MM.1S (cell line): ENCODE measurements at regions not wholly inside any gene's neighbourhood (a gene's known extent, or its start where the extent isn't known, plus 50 kb on each side); places are given as distances from the start of the nearest gene placed in this dataset.

Experiments used
- DNase-seq: peaks from one replicate; pipeline ENCODE4 v3.0.0-alpha.2; 2015
- H2AFZ ChIP-seq: fragments of 300-600 bp; sonication (generic); 2 replicates; pipeline ENCODE4 v1.6.0; 2016; ENCODE audit warnings: antibody characterized with exemption, low read length
- H3F3A ChIP-seq: fragments of 300-600 bp; sonication (generic); 2 replicates; pipeline ENCODE4 v1.6.1; 2016; ENCODE audit warnings: mild to moderate bottlenecking, antibody characterized with exemption, low read length, moderate library complexity, mixed read lengths; ENCODE audit not compliant: insufficient read depth
- H3K27ac ChIP-seq: fragments of 300-600 bp; sonication (generic); 2 replicates; pipeline ENCODE4 v1.5.1; 2016; ENCODE audit warnings: mild to moderate bottlenecking, low read length
- H3K27me3 ChIP-seq: fragments of 300-600 bp; sonication (generic); replicated peaks from 2 replicates; pipeline ENCODE4 v1.6.0; 2016; ENCODE audit warnings: low read length; ENCODE audit not compliant: insufficient read depth
- H3K36me3 ChIP-seq: fragments of 300-600 bp; sonication (generic); replicated peaks from 2 replicates; pipeline ENCODE4 v1.6.1; 2016; ENCODE audit warnings: mild to moderate bottlenecking, low read length, mixed read lengths; ENCODE audit not compliant: insufficient read depth
- H3K4me1 ChIP-seq: fragments of 300-600 bp; sonication (generic); 2 replicates; pipeline ENCODE4 v1.6.1; 2016; ENCODE audit warnings: low read length, mixed read lengths
- H3K4me2 ChIP-seq: fragments of 300-600 bp; sonication (generic); 2 replicates; pipeline ENCODE4 v1.6.0; 2016; ENCODE audit warnings: low read depth, low read length
- H3K4me3 ChIP-seq: fragments of 300-600 bp; sonication (generic); 2 replicates; pipeline ENCODE4 v1.5.1; 2016; ENCODE audit warnings: low read length, mixed read lengths
- H3K79me2 ChIP-seq: fragments of 300-600 bp; sonication (generic); 2 replicates; pipeline ENCODE4 v1.6.1; 2016; ENCODE audit warnings: mixed run types, low read length, mixed read lengths
- H3K9ac ChIP-seq: fragments of 300-600 bp; sonication (generic); 2 replicates; pipeline ENCODE4 v1.6.1; 2016; ENCODE audit warnings: low read length, mixed read lengths
- H3K9me2 ChIP-seq: fragments of 300-600 bp; sonication (generic); replicated peaks from 2 replicates; pipeline ENCODE4 v1.6.1; 2016; ENCODE audit warnings: mild to moderate bottlenecking, low read length, mixed read lengths; ENCODE audit not compliant: insufficient read depth
- H3K9me3 ChIP-seq: fragments of 300-600 bp; sonication (generic); replicated peaks from 2 replicates; pipeline ENCODE4 v1.6.1; 2016; ENCODE audit warnings: mild to moderate bottlenecking, low read length, mixed read lengths; ENCODE audit not compliant: insufficient read depth
- H4K20me1 ChIP-seq: fragments of 300-600 bp; sonication (generic); 2 replicates; pipeline ENCODE4 v1.6.1; 2016; ENCODE audit warnings: mild to moderate bottlenecking, low read length, moderate library complexity, mixed read lengths; ENCODE audit not compliant: insufficient read depth
- CTCF ChIP-seq: fragments of 300-600 bp; sonication (generic); IDR thresholded peaks from 2 replicates; pipeline ENCODE4 v1.5.1; 2016; ENCODE audit warnings: antibody characterized with exemption, low read length, mixed read lengths
- EZH2 ChIP-seq: fragments of 300-600 bp; sonication (generic); optimal IDR thresholded peaks from 2 replicates; pipeline ENCODE3; 2017; ENCODE audit warnings: low read depth, mild to moderate bottlenecking, antibody characterized with exemption, low read length, mixed read lengths
- EZH2phosphoT487 ChIP-seq: fragments of 300-600 bp; sonication (generic); IDR thresholded peaks from 2 replicates; pipeline ENCODE4 v1.6.1; 2018; ENCODE audit warnings: antibody characterized with exemption, low read length

DNA sequence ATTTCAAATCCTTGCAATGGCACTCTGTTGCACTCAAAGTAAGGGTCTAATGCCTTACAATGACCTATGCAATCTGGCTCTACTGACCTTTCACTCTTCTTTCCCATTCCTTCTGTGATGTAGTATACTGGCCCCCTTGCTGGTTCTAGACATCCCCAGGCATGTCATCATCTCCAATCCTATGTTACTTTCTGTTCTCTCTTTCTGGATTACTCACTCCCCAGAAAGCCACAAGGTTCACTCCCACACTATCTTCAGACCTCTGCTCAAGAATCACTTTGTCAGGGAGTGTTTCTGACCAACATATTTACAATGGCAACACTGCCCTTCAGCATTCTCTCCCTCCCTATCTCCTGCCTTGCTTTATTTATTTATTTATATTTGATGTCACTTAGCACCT is 802.2 kb upstream of the WWC1 start:
- H3K36me3 ChIP-seq, result no peaks in the 10 kb centered on the region
- H3K27ac ChIP-seq, result no peak overlapping the region
- no peaks in the 10 kb centered on the region for H3K27me3 ChIP-seq
- H3K9me3 ChIP-seq, result no peaks in the 10 kb centered on the region
- no peaks in the 10 kb centered on the region for H3F3A ChIP-seq
- H4K20me1 ChIP-seq, result no peaks in the 10 kb centered on the region
- no peaks in the 10 kb centered on the region for H3K4me1 ChIP-seq
- no peaks in the 10 kb centered on the region for H3K79me2 ChIP-seq
- no peak overlapping the region for H2AFZ ChIP-seq
- no peak overlapping the region for H3K4me3 ChIP-seq
- no peak overlapping the region for H3K9ac ChIP-seq
- H3K4me2 ChIP-seq, result no peak overlapping the region
- H3K9me2 ChIP-seq, result no peaks in the 10 kb centered on the region
- no peak for DNase-seq
- no peak for TF ChIP-seq EZH2phosphoT487
- TF ChIP-seq EZH2, result no peak
- no peak for TF ChIP-seq CTCF

- no peak overlapping the region for H2AFZ ChIP-seq
- no peaks in the 10 kb centered on the region for H3K79me2 ChIP-seq
- H3K4me2 ChIP-seq, result no peak overlapping the region
- H3K27me3 ChIP-seq, result no peaks in the 10 kb centered on the region
- H3K4me3 ChIP-seq, result no peak overlapping the region
- no peaks in the 10 kb centered on the region for H4K20me1 ChIP-seq
- TF ChIP-seq EZH2phosphoT487 (no peak), CTCF (no peak), EZH2 (no peak)
- no peak for DNase-seq
- H3F3A ChIP-seq, result no peaks in the 10 kb centered on the region
- H3K9me3 ChIP-seq, result no peaks in the 10 kb centered on the region
- H3K9ac ChIP-seq, result no peak overlapping the region
- no peaks in the 10 kb centered on the region for H3K36me3 ChIP-seq
- no peaks in the 10 kb centered on the region for H3K9me2 ChIP-seq
- no peaks in the 10 kb centered on the region for H3K4me1 ChIP-seq
- H3K27ac ChIP-seq, result no peak overlapping the region
Measured at GRCh38 chr5:167503926-167504720, 787.3 kb upstream of the WWC1 start.

- no peaks in the 10 kb centered on the region for H3K79me2 ChIP-seq
- H2AFZ ChIP-seq, result no peak overlapping the region
- H3K27me3 ChIP-seq, result no peaks in the 10 kb centered on the region
- no peak overlapping the region for H3K9ac ChIP-seq
- no peak overlapping the region for H3K4me2 ChIP-seq
- no peak overlapping the region for H3K27ac ChIP-seq
- H3K9me3 ChIP-seq, result no peaks in the 10 kb centered on the region
- no peak for DNase-seq
- H3K9me2 ChIP-seq, result no peaks in the 10 kb centered on the region
- H3K4me3 ChIP-seq, result no peak overlapping the region
- no peaks in the 10 kb centered on the region for H3K4me1 ChIP-seq
- TF ChIP-seq EZH2phosphoT487 (no peak), CTCF (no peak), EZH2 (no peak)
- no peaks in the 10 kb centered on the region for H4K20me1 ChIP-seq
- no peaks in the 10 kb centered on the region for H3K36me3 ChIP-seq
- no peaks in the 10 kb centered on the region for H3F3A ChIP-seq
Measured at GRCh38 chr5:167507463-167508233, 783.8 kb upstream of the WWC1 start.
